Gastrocnemius medialis (tissue), 4 donors: ENCODE measurements at regions not wholly inside any gene's neighbourhood (a gene's known extent, or its start where the extent isn't known, plus 50 kb on each side); places are given as distances from the start of the nearest gene placed in this dataset.

Experiments used
- POLR2A ChIP-seq, 2 donors: fragments of 450-650 bp; IDR thresholded peaks; one replicate each; pipeline ENCODE4 v1.6.1; 2017; ENCODE audit warnings: antibody characterized with exemption in 2 of 2, mild to moderate bottlenecking in 2 of 2, moderate library complexity in 2 of 2
- TF ChIP-seq, protein P1 (sequence below), 5 experiments: fragments of 450-650 bp in 3 of 5; fragments of 200-600 bp in 2 of 5; sonication (generic) in 2 of 5; IDR thresholded peaks in 4 of 5; conservative IDR thresholded peaks in 1 of 5; 1 replicate in 4 of 5; 2 replicates in 1 of 5; pipeline ENCODE4 v1.5.1; 2016 to 2019; ENCODE audit warnings: antibody characterized with exemption in 5 of 5, mild to moderate bottlenecking in 3 of 5, moderate library complexity in 3 of 5

- no peak for TF ChIP-seq POLR2A (IDR thresholded peaks at IDR 0.05)
- TF ChIP-seq, protein P1, sequence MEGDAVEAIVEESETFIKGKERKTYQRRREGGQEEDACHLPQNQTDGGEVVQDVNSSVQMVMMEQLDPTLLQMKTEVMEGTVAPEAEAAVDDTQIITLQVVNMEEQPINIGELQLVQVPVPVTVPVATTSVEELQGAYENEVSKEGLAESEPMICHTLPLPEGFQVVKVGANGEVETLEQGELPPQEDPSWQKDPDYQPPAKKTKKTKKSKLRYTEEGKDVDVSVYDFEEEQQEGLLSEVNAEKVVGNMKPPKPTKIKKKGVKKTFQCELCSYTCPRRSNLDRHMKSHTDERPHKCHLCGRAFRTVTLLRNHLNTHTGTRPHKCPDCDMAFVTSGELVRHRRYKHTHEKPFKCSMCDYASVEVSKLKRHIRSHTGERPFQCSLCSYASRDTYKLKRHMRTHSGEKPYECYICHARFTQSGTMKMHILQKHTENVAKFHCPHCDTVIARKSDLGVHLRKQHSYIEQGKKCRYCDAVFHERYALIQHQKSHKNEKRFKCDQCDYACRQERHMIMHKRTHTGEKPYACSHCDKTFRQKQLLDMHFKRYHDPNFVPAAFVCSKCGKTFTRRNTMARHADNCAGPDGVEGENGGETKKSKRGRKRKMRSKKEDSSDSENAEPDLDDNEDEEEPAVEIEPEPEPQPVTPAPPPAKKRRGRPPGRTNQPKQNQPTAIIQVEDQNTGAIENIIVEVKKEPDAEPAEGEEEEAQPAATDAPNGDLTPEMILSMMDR (IDR thresholded peaks at IDR 0.05 in 4 of 5, conservative IDR thresholded peaks at IDR 0.05 in 1 of 5) = no peak
These were observed 137.3 kb upstream of the SCAF11 start for GRCh38 chr12:46127656-46128055.
